Sigmoid colon (tissue), 4 donors: ENCODE measurements at regions not wholly inside any gene's neighbourhood (a gene's known extent, or its start where the extent isn't known, plus 50 kb on each side); places are given as distances from the start of the nearest gene placed in this dataset.

Source experiments
- CTCF ChIP-seq, 4 experiments: fragments of 450-650 bp in 3 of 4; fragments of 200-600 bp in 1 of 4; IDR thresholded peaks; one replicate each; pipeline ENCODE4 v1.5.1; 2016 to 2019; ENCODE audit warnings: antibody characterized with exemption in 4 of 4, mild to moderate bottlenecking in 3 of 4, moderate library complexity in 2 of 4
- POLR2A ChIP-seq, 2 donors: fragments of 450-650 bp; IDR thresholded peaks; one replicate each; pipeline ENCODE4 v1.6.1; 2016; ENCODE audit warnings: antibody characterized with exemption in 2 of 2, mild to moderate bottlenecking in 2 of 2, moderate library complexity in 2 of 2
- POLR2AphosphoS5 ChIP-seq, 4 donors: sonication (generic); formaldehyde crosslinking; IDR thresholded peaks; one replicate each; pipeline ENCODE4 v1.6.1; 2017; ENCODE audit warnings: antibody characterized with exemption in 4 of 4

GRCh38 chr7:85682833-85683620 lies 496.2 kb upstream of the SEMA3D start:
- TF ChIP-seq CTCF (IDR thresholded peaks at IDR 0.05) (no peak), POLR2A (IDR thresholded peaks at IDR 0.05) (no peak), POLR2AphosphoS5 (IDR thresholded peaks at IDR 0.05) (no peak)
